ENCODE measurements at regions not wholly inside any gene's neighbourhood (a gene's known extent, or its start where the extent isn't known, plus 50 kb on each side); places are given as distances from the start of the nearest gene placed in this dataset.

DNA sequence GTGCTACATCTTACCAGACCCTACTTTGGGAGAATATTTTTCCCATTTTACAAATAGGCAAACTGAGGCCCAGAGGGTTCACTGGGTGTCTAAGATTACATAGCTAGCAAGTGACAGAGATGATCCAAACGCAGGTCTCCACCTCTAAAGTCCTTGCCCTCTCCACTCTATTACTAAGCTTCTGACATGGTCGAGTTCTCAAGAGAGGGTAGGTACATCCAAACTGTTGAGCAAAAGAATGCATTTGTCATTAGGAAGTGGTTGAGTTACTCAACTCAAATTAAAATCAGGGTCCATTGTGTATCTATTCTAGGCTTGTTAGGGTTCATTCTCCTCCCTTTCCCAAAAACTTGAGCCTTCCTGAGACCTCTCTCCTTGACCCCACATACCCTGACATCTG is 680.6 kb upstream of the FANCL start:
- TF ChIP-seq TP53 (CRISPR knock-in tag; IDR thresholded peaks at IDR 0.05): no peak
- no peak for TF ChIP-seq NR3C1 (IDR thresholded peaks at IDR 0.05)
- TF ChIP-seq MYC (IDR thresholded peaks at IDR 0.05; ENCODE audit: borderline replicate concordance, low read length): no peak
- no peak for TF ChIP-seq EHMT2 (IDR thresholded peaks at IDR 0.05; ENCODE audit: low read depth)
- no peak for TF ChIP-seq HDAC2 (IDR thresholded peaks at IDR 0.05)
- no peak for TF ChIP-seq NPAS2 (CRISPR knock-in tag; IDR thresholded peaks at IDR 0.05; ENCODE audit: borderline replicate concordance)
- TF ChIP-seq NFE2L2 (conservative IDR thresholded peaks at IDR 0.05; ENCODE audit: low read length): no peak
- no peak for TF ChIP-seq CHD2 (IDR thresholded peaks at IDR 0.05; ENCODE audit: low read length, partially characterized antibody)
- no peak for TF ChIP-seq CHD4 (IDR thresholded peaks at IDR 0.05; ENCODE audit: borderline replicate concordance)
- no peak for TF ChIP-seq ZC3H11A (IDR thresholded peaks at IDR 0.05)
- no peak for TF ChIP-seq RAD21 (conservative IDR thresholded peaks at IDR 0.05 in 1 of 2, IDR thresholded peaks at IDR 0.05 in 1 of 2)
- no peak for FAIRE-seq
- POLR2A ChIA-PET: no interaction called here
- Histone ChIP-seq H3K4me2 (no peak overlapping the region), H3K4me3 (no peak overlapping the region), H3K27ac (no peak overlapping the region), H3K4me1 (no peaks in the 10 kb centered on the region), H3K9me3 (no peaks in the 10 kb centered on the region)
- 0% methylated on average over 2 of the region's 2 CpGs for WGBS (ENCODE audit: missing lambda C conversion rate)
- DNase-seq (ENCODE audit: low read depth in 1 of 2, low spot score in 1 of 2): no peak
- ATAC-seq: no peak
- CTCF ChIA-PET: no interaction called here

DNA sequence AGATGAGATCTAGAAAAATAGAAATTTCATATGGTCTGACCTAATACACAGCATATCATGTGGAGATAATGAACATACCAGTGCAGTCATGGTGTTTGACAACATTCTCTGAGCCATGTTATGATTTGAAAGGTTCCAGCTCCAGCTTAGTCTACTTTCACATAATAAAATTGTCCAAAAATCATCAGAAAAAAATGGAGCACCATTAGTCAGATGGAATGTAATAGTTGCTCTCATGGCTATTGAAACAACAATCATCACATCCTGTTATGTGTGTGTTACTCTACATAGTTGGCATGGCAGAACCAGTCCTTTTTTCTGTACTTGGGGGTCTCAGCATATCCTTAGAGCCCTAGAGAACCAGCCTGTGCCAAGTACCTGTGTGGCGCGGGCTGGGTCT is 678.9 kb upstream of the FANCL start:
- Histone ChIP-seq H3K4me3 (no peak overlapping the region), H3K4me1 (no peaks in the 10 kb centered on the region), H3K4me2 (no peak overlapping the region), H3K27ac (no peak overlapping the region), H3K9me3 (no peaks in the 10 kb centered on the region)
- ChIA-PET POLR2A (no interaction called here), CTCF (no interaction called here)
- ATAC-seq: no peak
- WGBS (ENCODE audit: missing lambda C conversion rate): 87% methylated on average over 2 of the region's 2 CpGs
- DNase-seq (ENCODE audit: low read depth in 1 of 2, low spot score in 1 of 2): no peak
- TF ChIP-seq KDM1A (IDR thresholded peaks at IDR 0.05; ENCODE audit: low read depth): no peak
- no peak for TF ChIP-seq BCL3 (IDR thresholded peaks at IDR 0.05)
- FAIRE-seq: no peak

GRCh38 chr2:58919316-58919715 is 678.2 kb upstream of the FANCL start:
- H3K9me3 ChIP-seq: no peaks in the 10 kb centered on the region
- WGBS (ENCODE audit: missing lambda C conversion rate): 20% methylated on average over 4 of the region's 4 CpGs
- DNase-seq (ENCODE audit: low read depth in 1 of 2, low spot score in 1 of 2) (no peak), ATAC-seq (no peak), FAIRE-seq (no peak)
- no peak for TF ChIP-seq FOSL2 (IDR thresholded peaks at IDR 0.05)
- no peak for TF ChIP-seq FOSL2 (CRISPR knock-in tag; IDR thresholded peaks at IDR 0.05)
- no peak for TF ChIP-seq RNF2 (IDR thresholded peaks at IDR 0.05; ENCODE audit: borderline replicate concordance, low read depth)
- no peak for TF ChIP-seq SREBF2 (IDR thresholded peaks at IDR 0.05)
- TF ChIP-seq CBX2 (IDR thresholded peaks at IDR 0.05; ENCODE audit: borderline replicate concordance, low read depth): no peak
- no peak for TF ChIP-seq HDAC2 (IDR thresholded peaks at IDR 0.05)
- TF ChIP-seq, protein P1, sequence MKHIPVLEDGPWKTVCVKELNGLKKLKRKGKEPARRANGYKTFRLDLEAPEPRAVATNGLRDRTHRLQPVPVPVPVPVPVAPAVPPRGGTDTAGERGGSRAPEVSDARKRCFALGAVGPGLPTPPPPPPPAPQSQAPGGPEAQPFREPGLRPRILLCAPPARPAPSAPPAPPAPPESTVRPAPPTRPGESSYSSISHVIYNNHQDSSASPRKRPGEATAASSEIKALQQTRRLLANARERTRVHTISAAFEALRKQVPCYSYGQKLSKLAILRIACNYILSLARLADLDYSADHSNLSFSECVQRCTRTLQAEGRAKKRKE (CRISPR knock-in tag; IDR thresholded peaks at IDR 0.05; ENCODE audit: low read depth): no peak
- TF ChIP-seq, protein P2, sequence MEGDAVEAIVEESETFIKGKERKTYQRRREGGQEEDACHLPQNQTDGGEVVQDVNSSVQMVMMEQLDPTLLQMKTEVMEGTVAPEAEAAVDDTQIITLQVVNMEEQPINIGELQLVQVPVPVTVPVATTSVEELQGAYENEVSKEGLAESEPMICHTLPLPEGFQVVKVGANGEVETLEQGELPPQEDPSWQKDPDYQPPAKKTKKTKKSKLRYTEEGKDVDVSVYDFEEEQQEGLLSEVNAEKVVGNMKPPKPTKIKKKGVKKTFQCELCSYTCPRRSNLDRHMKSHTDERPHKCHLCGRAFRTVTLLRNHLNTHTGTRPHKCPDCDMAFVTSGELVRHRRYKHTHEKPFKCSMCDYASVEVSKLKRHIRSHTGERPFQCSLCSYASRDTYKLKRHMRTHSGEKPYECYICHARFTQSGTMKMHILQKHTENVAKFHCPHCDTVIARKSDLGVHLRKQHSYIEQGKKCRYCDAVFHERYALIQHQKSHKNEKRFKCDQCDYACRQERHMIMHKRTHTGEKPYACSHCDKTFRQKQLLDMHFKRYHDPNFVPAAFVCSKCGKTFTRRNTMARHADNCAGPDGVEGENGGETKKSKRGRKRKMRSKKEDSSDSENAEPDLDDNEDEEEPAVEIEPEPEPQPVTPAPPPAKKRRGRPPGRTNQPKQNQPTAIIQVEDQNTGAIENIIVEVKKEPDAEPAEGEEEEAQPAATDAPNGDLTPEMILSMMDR (IDR thresholded peaks at IDR 0.05): no peak
- TF ChIP-seq FOSB (CRISPR knock-in tag; IDR thresholded peaks at IDR 0.05): no peak
- no peak for TF ChIP-seq PHF8 (IDR thresholded peaks at IDR 0.05; ENCODE audit: borderline replicate concordance, low read depth)
- no peak for TF ChIP-seq HMGXB4 (CRISPR knock-in tag; IDR thresholded peaks at IDR 0.05; ENCODE audit: borderline replicate concordance)
- no peak for TF ChIP-seq ZFP36 (IDR thresholded peaks at IDR 0.05; ENCODE audit: borderline replicate concordance, partially characterized antibody)
- no peak for TF ChIP-seq POLR2AphosphoS2 (conservative IDR thresholded peaks at IDR 0.05; ENCODE audit: low read length)
- no peak for TF ChIP-seq BCL3 (IDR thresholded peaks at IDR 0.05)
- TF ChIP-seq KDM5A (IDR thresholded peaks at IDR 0.05): no peak
- TF ChIP-seq NPAS2 (CRISPR knock-in tag; IDR thresholded peaks at IDR 0.05; ENCODE audit: borderline replicate concordance): no peak
- TF ChIP-seq RFX5 (IDR thresholded peaks at IDR 0.05): no peak
- TF ChIP-seq EP300 (IDR thresholded peaks at IDR 0.05): no peak
- TF ChIP-seq ZSCAN20 (CRISPR knock-in tag; IDR thresholded peaks at IDR 0.05): no peak
- no peak overlapping the region for H3K27ac ChIP-seq
- no peak overlapping the region for H3K4me2 ChIP-seq
- CTCF ChIA-PET: no interaction called here
- POLR2A ChIA-PET: no interaction called here
- no peak overlapping the region for H3K4me3 ChIP-seq
- no peaks in the 10 kb centered on the region for H3K4me1 ChIP-seq

Measured in A549 (cell line).